ENCODE measurements at regions not wholly inside any gene's neighbourhood (a gene's known extent, or its start where the extent isn't known, plus 50 kb on each side); places are given as distances from the start of the nearest gene placed in this dataset.

DNA sequence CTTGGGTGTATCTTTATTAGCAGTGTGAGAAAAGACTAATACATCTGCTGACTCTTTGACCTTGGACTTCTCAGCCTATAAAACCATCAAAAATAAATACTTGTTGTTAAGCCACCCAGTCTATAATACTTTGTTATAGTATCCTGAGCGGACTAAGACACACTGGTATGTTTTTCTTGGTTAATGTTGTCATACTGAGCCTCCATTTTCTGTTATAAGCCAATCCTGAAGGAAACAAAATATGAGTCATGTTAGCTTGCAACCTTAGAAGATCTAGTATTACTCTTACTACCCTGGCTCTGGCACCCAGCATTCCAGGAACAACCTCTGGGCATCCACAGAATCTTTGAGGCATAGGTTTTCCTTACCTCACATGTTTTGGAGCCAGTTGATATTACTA, 307.2 kb downstream of the FRK start (continued):
- TF ChIP-seq ZNF462 (CRISPR knock-in tag; IDR thresholded peaks at IDR 0.05) (no peak), ETS1 (IDR thresholded peaks at IDR 0.05) (no peak), EZH2 (IDR thresholded peaks at IDR 0.05; ENCODE audit: low read depth, unreplicated experiment) (no peak), NANOG (IDR thresholded peaks at IDR 0.05; ENCODE audit: borderline replicate concordance) (no peak), STAT1 (IDR thresholded peaks at IDR 0.05; ENCODE audit: unreplicated experiment) (no peak), EZH2phosphoT487 (IDR thresholded peaks at IDR 0.05; ENCODE audit: unreplicated experiment) (no peak)
- TF ChIP-seq, protein P1, sequence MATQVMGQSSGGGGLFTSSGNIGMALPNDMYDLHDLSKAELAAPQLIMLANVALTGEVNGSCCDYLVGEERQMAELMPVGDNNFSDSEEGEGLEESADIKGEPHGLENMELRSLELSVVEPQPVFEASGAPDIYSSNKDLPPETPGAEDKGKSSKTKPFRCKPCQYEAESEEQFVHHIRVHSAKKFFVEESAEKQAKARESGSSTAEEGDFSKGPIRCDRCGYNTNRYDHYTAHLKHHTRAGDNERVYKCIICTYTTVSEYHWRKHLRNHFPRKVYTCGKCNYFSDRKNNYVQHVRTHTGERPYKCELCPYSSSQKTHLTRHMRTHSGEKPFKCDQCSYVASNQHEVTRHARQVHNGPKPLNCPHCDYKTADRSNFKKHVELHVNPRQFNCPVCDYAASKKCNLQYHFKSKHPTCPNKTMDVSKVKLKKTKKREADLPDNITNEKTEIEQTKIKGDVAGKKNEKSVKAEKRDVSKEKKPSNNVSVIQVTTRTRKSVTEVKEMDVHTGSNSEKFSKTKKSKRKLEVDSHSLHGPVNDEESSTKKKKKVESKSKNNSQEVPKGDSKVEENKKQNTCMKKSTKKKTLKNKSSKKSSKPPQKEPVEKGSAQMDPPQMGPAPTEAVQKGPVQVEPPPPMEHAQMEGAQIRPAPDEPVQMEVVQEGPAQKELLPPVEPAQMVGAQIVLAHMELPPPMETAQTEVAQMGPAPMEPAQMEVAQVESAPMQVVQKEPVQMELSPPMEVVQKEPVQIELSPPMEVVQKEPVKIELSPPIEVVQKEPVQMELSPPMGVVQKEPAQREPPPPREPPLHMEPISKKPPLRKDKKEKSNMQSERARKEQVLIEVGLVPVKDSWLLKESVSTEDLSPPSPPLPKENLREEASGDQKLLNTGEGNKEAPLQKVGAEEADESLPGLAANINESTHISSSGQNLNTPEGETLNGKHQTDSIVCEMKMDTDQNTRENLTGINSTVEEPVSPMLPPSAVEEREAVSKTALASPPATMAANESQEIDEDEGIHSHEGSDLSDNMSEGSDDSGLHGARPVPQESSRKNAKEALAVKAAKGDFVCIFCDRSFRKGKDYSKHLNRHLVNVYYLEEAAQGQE (IDR thresholded peaks at IDR 0.05; ENCODE audit: unreplicated experiment), result no peak

Data from GM23338 (cell line).